ENCODE measurements at regions not wholly inside any gene's neighbourhood (a gene's known extent, or its start where the extent isn't known, plus 50 kb on each side); places are given as distances from the start of the nearest gene placed in this dataset.
"Not testable (repeated sequence)": the region's sequence is repeated elsewhere in the genome, so short reads cannot be mapped to it uniquely, and the experiment has no call there.

DNA sequence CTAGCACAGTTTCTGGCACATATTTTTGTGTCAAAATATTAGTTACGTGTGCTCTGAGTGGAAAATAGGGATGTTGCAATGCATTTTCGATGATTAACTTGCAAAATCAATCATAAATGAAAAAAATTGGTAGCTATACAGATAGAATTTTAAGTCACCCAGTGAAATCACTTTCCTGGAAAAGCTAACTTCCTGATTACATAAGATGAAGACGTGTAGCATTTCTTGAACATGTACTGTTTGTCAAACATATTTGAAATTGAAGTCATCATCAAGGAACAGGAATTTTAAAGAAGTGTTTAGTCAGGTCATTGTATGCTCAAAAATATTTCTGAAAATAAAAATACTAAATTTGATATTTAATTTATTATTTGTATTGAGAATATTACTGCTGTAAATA is 977.7 kb downstream of the PLOD2 start:
- no peak for DNase-seq (ENCODE audit: low spot score)

DNA sequence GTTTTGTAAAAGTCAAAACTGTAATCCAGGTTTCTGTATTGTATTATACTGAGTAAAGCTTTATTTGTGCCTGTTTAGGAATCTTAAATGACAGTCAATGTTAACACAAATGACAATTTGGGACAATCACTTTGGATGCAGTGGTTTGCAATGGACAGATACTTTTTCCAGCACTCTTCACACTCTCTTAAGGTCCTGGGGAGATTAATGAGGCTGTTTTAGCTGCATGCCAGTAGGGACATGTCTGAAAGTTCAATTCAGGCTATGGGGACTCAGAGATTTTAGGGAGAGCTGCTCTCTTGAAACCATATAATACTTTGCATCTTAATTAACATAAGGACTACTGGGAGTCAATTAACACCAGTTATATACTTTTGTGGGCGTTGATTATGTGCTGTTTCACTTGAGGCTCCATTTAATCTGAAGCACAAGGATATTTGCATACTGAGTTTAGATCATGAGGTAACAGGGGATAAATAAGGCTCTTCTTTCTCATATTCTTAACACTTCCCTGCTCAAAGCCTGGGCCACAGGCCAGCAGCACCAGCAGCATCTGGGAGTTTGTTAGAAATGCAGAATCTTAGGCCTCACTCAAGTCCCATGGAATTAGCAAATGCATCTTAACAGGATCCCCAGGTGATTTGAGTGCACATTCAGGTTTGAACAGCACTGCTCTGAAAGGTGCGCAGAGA is 972.8 kb downstream of the PLOD2 start:
- DNase-seq (ENCODE audit: low spot score), result no peak

DNA sequence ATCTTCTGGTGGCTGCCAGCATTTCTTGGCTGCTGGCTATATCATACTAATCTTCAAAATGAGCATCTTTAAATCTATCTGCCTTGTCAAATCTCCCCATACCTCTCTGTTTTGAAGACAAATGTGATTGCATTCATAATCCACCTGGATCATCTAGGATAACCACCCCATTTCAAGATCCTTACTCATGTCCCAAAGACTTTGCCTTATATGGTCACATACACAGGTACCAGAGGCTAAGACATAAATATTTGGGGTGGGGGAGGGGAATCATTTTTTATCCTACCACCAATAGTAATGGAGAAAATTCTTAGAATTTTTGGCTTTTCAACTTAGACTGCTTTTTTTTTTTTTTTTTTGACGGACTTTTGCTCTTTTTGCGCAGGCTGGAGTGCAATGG is 970.8 kb downstream of the PLOD2 start:
- DNase-seq (ENCODE audit: low spot score), result no peak

DNA sequence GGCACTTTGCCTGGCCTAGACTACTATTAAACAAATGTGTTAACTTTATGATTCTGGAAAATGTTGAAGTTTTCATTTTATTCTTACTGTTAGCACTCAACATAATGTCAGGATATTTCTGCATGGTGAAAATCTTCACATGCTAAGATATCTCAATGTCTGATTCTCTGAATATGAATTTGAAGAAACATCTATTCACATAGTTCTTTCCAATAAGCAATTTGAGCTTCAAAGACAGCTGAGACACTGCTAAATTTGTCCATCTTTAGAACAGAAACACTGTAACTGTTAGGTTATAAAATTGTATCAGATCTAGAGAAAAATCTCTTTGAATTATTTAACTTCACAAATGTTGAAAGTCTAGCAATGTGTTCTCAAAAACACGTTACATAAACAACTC is 970.2 kb downstream of the PLOD2 start:
- no peak for DNase-seq (ENCODE audit: low spot score)

DNA sequence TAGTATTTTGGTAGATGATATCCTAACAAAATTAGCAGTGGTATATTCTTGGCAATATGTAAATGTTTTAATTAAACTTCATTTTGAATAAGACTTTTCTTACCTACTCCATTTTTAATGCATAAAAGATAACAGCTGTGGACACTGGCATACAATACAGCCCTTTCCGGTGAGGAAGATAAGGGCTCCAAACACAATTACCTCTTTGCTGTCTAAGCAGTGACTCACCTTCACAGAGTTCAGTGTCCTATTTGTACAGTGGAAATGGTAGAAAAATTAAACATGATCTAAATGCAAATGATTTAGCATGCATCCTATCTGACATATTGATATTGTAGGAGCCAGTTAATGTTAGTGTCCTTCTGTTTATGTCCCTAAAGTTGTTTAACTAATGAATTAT is 969.4 kb downstream of the PLOD2 start:
- no peak for DNase-seq (ENCODE audit: low spot score)

DNA sequence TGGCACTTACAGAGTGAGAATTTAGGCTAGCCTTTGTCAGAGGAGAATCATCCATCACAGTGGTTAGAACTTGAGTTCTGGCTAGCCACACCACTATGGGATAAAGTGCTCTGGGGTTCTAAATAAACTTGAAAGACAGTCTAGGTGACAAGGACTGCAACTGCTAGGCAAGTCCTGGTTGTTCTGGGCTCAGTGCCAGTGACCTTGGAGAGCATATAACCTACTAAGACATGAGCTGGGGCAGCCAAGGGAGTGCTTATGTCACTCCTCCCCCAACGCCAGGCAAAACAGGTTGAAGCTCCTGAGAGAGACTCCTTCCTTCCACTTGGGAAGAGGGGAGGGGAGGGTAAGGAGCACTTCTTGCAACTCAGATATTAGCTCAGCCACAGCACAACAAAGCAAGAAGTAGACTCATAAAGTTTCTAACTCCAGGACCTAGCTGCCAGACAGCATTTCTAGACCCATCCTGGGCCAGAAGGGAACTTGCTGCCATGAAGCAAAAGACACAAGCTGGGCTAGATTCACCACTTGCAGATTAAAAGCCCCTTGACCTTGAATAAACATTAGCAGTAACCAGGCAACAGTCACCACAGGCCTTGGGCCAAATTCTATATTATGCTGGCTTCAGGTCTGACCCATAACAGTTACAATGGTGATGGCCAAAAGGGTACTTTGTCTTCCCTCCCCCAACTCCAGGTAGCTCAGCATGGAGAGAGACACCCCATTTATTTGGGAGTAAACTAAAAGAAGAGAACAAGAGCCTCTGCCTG is 963.7 kb downstream of the PLOD2 start:
- DNase-seq (ENCODE audit: low spot score), result no peak

DNA sequence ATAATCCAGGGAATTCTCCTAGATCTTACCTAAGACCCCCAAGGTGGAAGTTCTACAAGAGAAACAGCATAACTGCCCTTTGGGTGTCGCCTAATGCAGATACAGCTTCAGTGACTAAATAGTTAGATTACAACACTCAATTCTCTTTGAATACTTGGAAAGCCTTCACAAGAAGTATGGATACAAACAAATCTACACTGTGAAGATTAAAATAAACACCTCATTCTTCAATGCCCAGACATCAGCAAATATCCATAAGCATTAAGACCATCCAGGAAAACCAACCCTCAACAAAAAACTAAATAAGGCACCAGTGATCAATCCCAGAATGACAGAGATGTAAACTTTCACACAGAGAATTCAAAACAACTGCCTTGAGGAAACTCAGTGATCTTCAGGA is 963.2 kb downstream of the PLOD2 start:
- DNase-seq (ENCODE audit: low spot score), result no peak

DNA sequence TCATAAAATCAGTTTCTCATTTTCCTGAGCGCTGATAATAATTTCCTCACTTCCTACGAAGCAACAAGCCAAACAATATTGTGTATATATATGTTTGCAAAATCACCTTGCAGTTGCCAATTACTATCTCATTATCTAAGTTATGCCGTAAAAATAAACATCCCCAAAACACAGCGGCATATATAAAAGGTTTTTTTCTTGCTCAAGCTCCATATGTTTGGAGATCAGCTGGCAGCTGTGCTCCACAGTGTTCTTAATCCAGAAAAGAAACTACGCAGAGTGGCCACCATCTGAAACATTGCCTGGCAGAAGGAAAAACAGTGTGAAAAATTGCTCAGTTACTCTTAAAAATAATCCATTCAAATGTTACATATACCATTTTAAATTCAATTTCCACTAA is 951.4 kb downstream of the PLOD2 start:
- no peak for DNase-seq (ENCODE audit: low spot score)

DNA sequence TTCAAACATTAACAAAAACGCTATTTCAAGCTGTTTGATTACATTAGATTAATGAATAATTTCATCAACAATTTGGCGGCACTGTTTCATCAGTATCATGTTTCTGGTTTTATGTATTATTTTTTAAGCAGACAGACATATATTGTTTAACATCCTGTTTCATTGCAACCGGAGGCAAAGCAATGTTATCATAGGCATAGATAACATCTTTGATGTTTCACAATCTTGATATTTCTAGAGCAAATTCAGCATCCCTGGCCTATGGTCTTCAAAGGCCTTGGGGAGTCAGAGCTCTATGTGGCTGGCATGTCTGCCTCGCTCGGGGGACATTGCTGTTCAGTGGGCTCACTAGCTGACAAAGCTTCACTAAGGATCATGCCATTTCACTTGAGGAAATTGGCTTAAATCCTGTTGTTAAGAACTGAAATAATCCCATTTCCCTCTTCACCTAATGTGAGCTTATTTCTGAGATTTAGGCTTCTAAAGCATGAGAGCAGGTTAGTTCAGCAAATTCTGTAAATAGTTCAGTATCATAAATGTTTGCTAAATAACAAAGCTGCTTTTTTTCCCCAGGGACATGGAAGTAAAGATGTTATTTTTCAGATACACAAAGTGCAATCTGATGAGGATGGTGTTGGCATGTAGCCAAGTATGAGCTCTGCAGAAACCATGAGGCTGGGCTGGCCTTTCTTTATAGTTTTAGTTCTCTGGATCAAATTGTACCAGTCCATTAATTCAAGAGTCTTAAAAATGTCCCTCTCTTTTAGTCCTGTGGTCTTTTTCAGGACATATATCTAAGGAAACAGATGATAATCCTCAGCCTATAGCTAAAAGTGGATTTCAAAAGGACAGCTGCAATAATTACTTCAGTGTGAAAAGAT is 941.4 kb downstream of the PLOD2 start:
- no peak for DNase-seq (ENCODE audit: low spot score)

DNA sequence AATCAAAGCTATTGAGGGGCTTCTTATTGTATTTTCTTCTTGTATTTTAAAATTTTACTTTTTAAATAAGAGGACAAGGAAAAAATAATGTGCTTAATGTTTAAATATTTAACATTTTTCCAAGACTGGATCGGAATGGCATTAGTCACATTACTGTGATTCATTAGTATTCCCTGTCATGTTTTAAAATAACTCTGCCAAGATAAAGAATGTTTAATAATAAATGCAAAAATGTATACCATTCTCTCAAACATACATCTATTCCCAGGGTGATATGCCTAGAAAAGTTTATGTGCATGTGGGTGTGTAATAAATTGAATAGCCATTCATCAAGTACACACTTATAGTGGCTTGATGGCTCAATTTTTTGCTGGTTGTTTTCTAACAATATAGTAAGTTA is 936.1 kb downstream of the PLOD2 start:
- no peak for DNase-seq (ENCODE audit: low spot score)

DNA sequence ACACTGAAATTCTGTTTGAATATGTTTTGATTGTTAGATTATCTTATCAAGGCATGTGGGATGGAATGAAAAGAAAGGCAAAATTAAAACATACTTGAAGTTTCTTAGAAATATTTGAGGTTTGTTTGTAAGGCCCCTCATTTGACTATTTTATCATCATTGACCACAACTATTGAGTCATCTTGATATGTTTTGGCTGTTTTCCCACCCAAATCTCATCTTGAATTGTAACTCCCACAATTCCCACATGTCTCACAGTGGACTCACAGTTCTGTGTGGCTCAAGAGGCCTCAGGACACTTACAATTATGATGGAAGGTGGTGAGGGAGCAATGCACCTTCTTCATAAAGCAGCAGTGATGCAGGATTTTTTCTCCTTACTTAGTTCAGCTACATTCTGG is 917.1 kb downstream of the PLOD2 start:
- DNase-seq (ENCODE audit: low spot score), result no peak

DNA sequence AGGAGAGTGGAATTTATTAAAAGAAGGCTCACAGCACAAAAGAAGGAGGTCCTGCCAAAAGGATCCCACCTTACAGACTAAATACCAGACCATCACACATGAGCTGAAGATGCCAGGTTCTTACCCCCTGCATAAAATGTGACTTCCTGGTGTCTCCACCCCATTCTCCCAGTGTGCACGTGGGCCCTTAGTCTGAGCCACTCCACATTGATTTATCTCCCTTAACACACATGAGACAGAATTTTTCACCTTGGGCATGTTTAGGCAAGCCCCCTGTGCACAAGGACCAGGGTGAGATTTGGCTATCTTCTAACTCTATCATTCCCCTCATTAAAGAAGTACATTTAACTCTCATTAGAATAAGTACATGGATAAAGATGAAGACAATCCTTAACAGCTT is 916.7 kb downstream of the PLOD2 start:
- DNase-seq (ENCODE audit: low spot score), result no peak

DNA sequence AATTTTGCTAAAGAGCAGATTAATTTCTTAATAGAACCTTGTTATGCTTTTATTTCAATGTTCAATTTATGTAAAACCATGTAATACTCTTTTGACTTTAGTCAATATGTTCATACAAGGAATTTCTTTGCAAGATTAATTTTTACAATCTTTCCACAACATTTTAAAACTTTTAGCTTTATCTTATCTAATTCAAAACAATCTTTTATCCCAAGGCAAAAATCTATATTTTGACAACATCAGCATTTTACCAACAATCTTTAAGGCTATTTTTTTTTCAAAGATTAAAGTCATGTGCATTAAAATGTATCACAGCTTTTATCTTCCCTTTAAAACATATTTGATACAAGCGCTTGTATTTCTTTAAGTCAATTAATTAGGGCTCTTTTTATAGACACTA is 914.7 kb downstream of the PLOD2 start:
- DNase-seq (ENCODE audit: low spot score), result no peak

DNA sequence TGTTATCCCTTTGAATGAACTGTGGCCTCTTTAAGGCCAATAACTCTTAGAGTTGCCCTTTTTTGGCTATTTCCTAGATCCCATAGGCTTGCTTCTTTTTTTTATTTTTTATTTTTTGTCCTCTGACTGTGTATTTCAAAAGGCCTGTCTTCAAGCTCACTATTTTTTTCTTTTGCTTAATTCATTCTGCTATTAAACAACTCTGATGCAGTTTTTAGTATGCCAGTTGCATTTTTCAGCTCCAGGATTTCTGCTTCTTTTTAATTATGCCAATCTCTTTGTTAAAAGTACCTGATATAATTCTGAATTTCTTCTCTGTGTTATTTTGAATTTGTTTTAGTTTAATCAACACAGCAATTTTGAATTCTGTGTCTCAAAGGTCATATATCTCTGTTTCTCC is 912.1 kb downstream of the PLOD2 start:
- no peak for DNase-seq (ENCODE audit: low spot score)

DNA sequence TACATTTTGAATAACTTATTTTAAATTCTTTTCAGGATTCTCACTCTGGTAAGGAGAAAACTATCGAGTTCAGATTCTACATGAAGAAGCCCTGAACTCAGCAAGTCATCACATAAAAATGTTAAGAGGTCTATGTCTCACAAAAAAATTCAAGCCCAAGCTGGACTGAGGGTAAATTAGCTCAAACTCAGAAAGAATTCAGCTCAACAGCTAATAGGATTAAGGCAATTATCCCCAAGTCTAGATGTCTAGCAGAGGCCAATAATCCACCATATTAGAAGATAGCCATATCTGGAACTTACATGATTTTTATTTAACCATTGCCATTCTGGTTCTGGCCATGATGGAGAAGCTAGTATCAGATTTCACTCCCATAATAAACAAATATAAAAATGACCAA is 909.7 kb downstream of the PLOD2 start:
- no peak for DNase-seq (ENCODE audit: low spot score)

DNA sequence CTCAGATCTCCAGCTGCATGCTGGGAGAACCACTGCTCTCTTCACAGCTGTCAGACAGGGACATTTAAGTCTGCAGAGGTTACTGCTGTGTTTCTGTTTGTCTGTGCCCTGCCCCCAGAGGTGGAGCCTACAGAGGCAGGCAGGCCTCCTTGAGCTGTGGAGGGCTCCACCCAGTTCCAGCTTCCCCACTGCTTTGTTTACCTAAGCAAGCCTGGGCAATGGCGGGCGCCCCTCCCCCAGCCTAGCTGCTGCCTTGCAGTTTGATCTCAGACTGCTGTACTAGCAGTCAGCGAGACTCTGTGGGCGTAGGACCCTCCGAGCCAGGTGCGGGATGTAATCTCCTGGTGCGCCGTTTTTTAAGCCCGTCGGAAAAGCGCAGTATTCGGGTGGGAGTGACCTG is 903.0 kb downstream of the PLOD2 start:
- DNase-seq (ENCODE audit: low spot score), result not testable (repeated sequence)

DNA sequence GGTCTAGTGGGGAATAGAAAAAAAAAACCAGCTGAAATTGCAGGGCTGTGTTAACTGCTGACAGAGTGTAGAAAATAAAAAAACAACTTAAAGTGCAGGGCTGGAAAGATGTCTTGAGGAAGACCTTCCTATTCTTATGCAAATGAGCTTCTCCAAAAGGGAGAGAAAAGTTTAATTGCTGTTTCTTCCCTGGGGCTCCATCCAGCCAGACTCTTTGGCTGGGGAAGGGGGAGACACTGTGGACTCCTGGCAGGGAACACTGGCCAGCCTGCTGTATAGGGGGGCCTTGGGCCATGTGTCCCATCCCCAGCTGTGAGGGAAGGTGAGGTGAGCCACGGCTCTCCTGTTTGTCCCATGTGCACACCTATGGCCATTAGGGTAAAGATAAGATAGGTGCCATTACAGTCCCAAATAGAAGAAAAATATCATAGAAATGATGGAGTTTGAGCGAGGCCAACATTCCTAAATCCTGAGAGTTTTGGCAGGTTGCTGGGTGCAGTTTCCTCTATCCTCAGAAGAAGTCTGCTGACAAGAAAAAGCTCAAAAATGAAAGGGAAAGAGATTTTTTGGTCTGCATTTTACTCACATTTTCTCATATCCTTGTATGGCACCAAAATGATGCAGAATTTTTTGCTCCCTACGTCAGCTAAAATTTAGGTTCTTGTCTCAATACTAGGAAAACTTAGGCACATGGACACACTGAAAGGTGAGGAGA is 901.7 kb downstream of the PLOD2 start:
- DNase-seq (ENCODE audit: low spot score), result no peak

DNA sequence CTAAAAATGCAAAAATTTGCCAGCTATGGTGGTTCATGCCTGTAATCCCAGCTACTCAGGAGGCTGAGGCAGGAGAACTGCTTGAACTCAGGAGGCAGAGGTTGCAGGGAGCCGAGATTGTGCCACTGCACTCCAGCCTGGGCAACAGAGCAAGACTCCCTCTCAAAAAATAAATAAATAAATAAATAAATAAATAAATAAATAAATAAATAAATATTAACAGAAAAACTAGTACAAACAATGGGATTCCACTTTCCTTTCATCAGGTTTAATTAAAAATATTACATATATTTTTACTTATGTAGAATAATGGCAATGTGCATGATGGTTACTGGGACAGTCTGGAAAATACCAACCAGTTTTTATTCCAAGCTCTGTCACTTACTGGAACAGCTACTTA is 897.5 kb downstream of the PLOD2 start:
- DNase-seq (ENCODE audit: low spot score), result not testable (repeated sequence)

DNA sequence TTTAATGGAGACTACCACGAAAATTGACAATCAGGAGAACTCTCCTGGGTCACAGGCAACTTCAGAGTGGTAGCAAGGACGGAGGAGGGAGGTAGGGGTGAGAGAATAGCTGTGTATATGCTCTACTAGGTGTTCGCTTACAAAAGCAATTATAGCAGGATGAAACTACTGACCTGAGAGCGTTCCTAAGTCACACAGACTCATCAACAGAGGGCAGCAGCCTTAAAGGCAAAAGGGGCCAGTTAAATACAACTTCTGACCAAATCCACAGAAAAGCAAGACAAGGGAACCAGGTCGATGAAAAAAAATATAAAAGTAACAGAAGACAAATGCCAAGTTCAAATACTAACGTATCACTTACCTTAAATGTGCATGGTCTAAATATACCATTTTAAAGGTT is 894.6 kb downstream of the PLOD2 start:
- DNase-seq (ENCODE audit: low spot score), result no peak

DNA sequence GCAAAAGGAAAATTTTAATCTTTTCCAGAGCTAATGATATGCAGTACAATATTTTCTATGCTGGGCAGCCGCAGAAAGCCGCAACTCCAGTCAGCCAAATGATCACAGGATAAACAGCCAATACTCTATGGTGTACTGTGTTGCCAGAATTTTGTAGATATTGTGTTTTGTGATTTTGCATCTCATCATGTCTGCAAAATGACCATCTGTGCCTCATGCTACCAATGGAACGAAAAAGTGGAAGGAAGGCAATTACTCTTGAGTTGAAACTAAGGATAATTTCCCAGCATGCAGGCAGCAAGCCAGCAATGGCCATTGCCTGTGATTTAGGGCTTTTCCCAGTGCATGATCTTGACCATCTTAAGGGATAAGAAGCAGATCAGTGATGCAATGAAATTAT is 891.9 kb downstream of the PLOD2 start:
- DNase-seq (ENCODE audit: low spot score), result no peak

DNA sequence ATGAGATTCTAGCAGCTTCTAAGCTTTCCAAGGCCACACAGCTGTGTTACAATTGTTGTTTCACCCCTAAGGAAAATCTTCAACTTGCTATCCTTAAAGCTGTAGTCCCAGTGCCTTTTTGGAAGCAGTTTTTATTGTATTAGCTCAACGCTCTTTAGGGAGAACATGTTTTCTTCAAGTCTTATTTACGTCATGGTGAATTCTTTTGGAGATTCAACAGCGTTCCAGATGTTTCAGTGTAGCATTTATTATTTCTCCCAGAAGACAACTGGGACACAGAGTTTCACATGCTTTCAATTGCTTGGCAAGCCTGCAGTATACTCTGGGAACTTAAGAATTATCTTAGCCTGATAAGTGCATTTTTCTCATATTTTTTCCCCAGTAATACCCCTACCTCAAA is 888.3 kb downstream of the PLOD2 start:
- no peak for DNase-seq (ENCODE audit: low spot score)

DNA sequence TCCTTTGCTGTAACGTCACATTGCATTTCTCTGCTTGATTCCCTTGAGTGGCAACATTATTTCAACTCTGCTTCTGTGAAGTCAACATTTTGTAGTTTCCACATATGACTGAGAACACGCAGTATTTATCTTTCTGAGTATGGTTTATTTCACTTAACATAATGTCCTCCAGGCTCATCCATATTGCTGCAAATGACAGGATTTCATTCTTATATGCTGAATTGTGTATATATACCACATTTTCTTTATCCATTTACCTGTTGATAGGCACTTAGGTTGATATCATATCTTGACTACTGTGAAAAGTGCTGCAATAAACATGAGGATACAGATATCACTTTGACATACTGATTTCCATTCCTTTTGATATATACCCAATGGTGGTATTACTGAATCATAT is 878.5 kb downstream of the PLOD2 start:
- no peak for DNase-seq (ENCODE audit: low spot score)
